Fibroblast of lung (primary cell): ENCODE measurements at regions not wholly inside any gene's neighbourhood (a gene's known extent, or its start where the extent isn't known, plus 50 kb on each side); places are given as distances from the start of the nearest gene placed in this dataset.

Experiments used
- CTCF ChIP-seq, 2 donors: IDR thresholded peaks in 1 of 2; conservative IDR thresholded peaks in 1 of 2; 1 replicate in 1 of 2; 2 replicates in 1 of 2; pipeline ENCODE4 v1.5.1; 2011 to 2012; ENCODE audit warnings: low read length in 2 of 2, control low read depth in 1 of 2, inconsistent platforms in 1 of 2, low read depth in 1 of 2, mild to moderate bottlenecking in 1 of 2
- EZH2 ChIP-seq: IDR thresholded peaks from 2 replicates; pipeline ENCODE4 v1.5.1; 2012; ENCODE audit warnings: low read length, control low read depth, mild to moderate bottlenecking; ENCODE audit errors: missing control alignments

DNA sequence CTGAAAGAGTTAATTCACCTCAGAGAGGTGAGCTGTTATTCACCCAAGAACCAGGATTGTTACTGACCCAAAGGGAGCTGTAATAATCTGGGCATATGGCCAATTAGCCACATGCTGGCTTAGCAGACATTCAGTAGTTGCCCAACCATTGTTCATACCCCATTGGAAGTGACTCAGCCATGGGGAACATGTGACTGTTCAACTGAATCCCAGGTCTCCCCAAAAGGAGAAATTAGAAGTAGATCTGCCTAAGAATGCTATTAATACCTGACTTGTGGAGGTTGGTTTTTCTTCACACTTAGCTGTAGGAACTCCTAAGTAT is 272.6 kb upstream of the UBE2E3 start:
- TF ChIP-seq CTCF (conservative IDR thresholded peaks at IDR 0.05 in 1 of 2, IDR thresholded peaks at IDR 0.05 in 1 of 2; ENCODE audit: low read depth in 1 of 2, low read length in 2 of 2) (no peak), EZH2 (no peak)
